Lower leg skin (tissue), 4 donors: ENCODE measurements at regions not wholly inside any gene's neighbourhood (a gene's known extent, or its start where the extent isn't known, plus 50 kb on each side); places are given as distances from the start of the nearest gene placed in this dataset.

Experiments
- DNase-seq, 2 donors: peaks; one replicate each; pipeline ENCODE4 v3.0.0-alpha.2; 2019; ENCODE audit warnings: low spot score in 2 of 2
- H3K4me3 ChIP-seq: fragments of 200-600 bp; sonication (generic); 2 replicates; pipeline ENCODE4 v1.5.1; 2017; ENCODE audit warnings: mild to moderate bottlenecking, low read depth; ENCODE audit not compliant: poor library complexity, severe bottlenecking
- POLR2A ChIP-seq, 2 donors: fragments of 450-650 bp; IDR thresholded peaks; one replicate each; pipeline ENCODE4 v1.6.1; 2016 to 2017; ENCODE audit warnings: antibody characterized with exemption in 2 of 2, mild to moderate bottlenecking in 1 of 2, moderate library complexity in 1 of 2
- WGBS, 2 donors: methylation state at CpG; one replicate each; pipeline ENCODE4 v1.1.5; 2018; 5-methylcytosine and 5-hydroxymethylcytosine counted together
- intact Hi-C: fragments of 100-400 bp; cut with DNase I; formaldehyde crosslinking; loops from one replicate; pipeline ENCODE4 v1.15.0; 2023; ENCODE audit warnings: low total_unique reads
- TF ChIP-seq, protein P1 (sequence below), 3 donors: fragments of 450-650 bp; IDR thresholded peaks; one replicate each; pipeline ENCODE4 v1.5.1; 2016; ENCODE audit warnings: antibody characterized with exemption in 3 of 3, mild to moderate bottlenecking in 3 of 3, moderate library complexity in 2 of 3

DNA sequence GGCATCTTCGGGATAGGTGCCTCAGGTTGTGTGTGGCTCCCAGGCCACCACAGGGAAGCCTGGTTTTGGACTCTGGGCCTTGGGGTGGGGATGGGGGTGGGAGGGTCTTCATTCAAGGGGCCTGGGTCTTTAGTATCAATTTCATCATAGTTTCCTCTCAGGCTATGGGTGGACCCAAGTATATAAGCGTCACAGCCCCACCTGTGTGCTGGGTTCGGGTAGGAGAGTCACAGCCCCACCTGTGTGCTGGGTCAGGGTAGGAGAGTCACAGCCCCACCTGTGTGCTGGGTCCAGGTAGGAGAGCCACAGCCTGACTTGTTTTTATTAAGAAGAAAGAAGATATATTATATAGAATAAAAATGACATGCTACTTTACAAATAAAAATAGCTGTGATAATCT, 422.1 kb downstream of the BRD1 start:
- DNase-seq, result peak in 1 of 2 donors; percentile 9
- no peak overlapping the region for H3K4me3 ChIP-seq
- TF ChIP-seq POLR2A (IDR thresholded peaks at IDR 0.05), result no peak
- TF ChIP-seq, protein P1, sequence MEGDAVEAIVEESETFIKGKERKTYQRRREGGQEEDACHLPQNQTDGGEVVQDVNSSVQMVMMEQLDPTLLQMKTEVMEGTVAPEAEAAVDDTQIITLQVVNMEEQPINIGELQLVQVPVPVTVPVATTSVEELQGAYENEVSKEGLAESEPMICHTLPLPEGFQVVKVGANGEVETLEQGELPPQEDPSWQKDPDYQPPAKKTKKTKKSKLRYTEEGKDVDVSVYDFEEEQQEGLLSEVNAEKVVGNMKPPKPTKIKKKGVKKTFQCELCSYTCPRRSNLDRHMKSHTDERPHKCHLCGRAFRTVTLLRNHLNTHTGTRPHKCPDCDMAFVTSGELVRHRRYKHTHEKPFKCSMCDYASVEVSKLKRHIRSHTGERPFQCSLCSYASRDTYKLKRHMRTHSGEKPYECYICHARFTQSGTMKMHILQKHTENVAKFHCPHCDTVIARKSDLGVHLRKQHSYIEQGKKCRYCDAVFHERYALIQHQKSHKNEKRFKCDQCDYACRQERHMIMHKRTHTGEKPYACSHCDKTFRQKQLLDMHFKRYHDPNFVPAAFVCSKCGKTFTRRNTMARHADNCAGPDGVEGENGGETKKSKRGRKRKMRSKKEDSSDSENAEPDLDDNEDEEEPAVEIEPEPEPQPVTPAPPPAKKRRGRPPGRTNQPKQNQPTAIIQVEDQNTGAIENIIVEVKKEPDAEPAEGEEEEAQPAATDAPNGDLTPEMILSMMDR (IDR thresholded peaks at IDR 0.05), result no peak
- WGBS, 2 donors, result 49 to 58% methylated on average over 3 of the region's 3 CpGs
- intact Hi-C loops, result no loop called here

DNA sequence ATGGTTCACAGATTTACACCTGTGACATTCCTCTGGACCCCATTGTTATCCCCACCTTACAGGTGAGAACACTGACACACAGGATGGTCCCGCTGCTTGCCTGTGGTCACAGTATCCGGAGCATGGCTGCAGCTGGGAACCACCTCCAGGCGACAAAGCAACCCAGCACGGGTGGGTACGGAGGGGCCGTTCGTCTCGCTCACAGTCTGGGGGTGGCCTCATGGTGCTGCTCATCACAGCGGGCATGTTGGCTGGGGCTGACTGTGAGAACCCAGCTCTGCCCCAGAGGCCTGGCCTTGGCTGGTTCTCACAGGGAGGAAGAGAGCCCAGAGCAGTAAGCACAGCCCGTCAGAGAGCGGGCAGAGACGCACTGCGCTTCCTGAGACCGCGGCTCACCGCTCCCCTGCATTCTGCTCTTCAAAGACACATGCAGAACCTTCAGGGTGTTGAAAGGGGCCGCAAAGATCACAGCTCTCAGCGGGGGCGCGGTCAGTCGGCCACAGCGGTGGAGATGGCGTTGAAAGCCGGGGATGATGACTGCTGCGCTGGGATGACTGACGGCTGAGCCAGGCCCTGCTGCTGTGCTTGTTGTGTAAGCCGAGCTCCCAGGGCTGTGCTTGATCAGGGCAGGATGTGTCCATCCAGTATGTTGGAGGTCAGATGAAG, 423.0 kb downstream of the BRD1 start:
- TF ChIP-seq, protein P1 (IDR thresholded peaks at IDR 0.05), result no peak
- TF ChIP-seq POLR2A (IDR thresholded peaks at IDR 0.05), result no peak
- DNase-seq, result peak in 1 of 2 donors; percentile 80
- WGBS, 2 donors, result 57 to 73% methylated on average over 26 to 27 of the region's 27 CpGs
- intact Hi-C loops, result no loop called here
- no peak overlapping the region for H3K4me3 ChIP-seq

DNA sequence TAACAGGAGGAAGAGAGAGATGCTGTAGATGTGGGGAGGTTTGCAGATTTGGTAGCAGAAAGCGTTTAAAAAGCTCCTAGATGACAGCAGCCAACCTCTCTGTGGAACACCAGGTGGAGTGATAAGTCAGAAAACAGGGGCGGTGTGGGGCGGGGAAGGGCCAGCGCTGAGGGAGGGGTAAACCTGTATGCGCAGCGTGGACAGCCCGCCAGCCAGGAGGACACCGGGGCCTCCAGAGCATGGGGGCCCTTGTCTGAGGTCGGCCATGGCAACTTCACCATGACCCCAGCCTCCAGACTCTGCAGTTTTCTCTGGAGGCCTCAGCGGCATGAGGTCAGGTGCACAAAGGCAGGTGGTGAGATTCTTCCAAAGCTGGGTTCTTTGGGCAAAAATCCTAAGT, 423.7 kb downstream of the BRD1 start:
- DNase-seq, result peak in 1 of 2 donors; percentile 64
- intact Hi-C loops, result no loop called here
- WGBS, 2 donors, result 85 to 89% methylated on average over 10 of the region's 10 CpGs

DNA sequence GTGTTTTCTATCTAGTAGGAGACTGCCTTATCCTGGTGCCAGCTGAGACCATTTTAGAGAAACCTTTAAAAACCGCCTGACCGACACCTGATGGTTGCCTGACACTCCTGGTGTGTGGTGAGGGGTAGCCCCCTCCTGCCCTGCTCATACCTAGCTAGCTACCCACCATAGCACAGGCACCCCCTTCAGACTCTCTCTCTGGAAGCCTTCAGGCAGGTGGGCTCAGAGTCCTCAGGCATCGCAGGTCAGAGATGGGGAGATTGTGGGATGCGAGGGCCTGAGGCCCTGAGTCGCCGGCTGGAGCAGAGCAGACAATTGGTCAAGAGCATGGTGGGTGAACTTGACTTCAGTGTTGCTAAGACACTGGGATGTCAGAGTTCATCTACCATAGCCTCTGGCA, 424.6 kb downstream of the BRD1 start:
- peak in 1 of 2 donors; percentile 48 for DNase-seq
- TF ChIP-seq, protein P1 (IDR thresholded peaks at IDR 0.05), result no peak
- TF ChIP-seq POLR2A (IDR thresholded peaks at IDR 0.05), result no peak
- H3K4me3 ChIP-seq, result no peak overlapping the region
- WGBS, 2 donors, result 91 to 92% methylated on average over 6 of the region's 6 CpGs
- intact Hi-C loops, result no loop called here

More for the DNA sequence above, 423.7 kb downstream of the BRD1 start:
- H3K4me3 ChIP-seq, result no peak overlapping the region
- TF ChIP-seq, protein P1 (IDR thresholded peaks at IDR 0.05), result no peak
- no peak for TF ChIP-seq POLR2A (IDR thresholded peaks at IDR 0.05)

DNA sequence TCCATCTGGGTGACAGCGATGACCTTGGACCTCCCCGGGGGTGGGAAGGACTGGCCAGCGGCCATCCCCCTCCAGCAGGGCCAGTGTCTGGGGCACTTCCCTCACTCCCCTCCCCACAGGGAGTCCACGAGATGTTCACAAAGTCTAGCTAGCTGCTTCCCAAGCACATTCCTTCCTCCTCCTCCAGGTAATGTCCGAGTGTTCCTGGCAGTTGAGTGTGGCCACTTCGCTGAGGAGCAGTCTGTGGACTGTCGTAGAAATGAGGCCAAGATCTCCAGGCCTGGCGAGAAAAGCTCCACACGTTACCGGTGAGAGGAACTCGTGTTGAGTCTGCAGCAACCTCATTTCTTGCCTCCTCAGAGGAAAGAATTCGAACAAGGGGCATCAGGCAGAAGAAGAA, 425.5 kb downstream of the BRD1 start:
- DNase-seq, result peak in 1 of 2 donors; percentile 9
- H3K4me3 ChIP-seq, result no peak overlapping the region
- 74 to 75% methylated on average over 12 of the region's 12 CpGs for WGBS, 2 donors
- TF ChIP-seq, protein P1 (IDR thresholded peaks at IDR 0.05), result no peak
- no peak for TF ChIP-seq POLR2A (IDR thresholded peaks at IDR 0.05)
- intact Hi-C loops, result no loop called here
